HepG2 (cell line): ENCODE measurements at regions not wholly inside any gene's neighbourhood (a gene's known extent, or its start where the extent isn't known, plus 50 kb on each side); places are given as distances from the start of the nearest gene placed in this dataset.

ENCODE experiments used
- ATF1 ChIP-seq: IDR thresholded peaks from 2 replicates; pipeline ENCODE4 v1.6.1; 2016; ENCODE audit warnings: mild to moderate bottlenecking, control low read depth
- CTCF ChIP-seq: sonication (generic); formaldehyde crosslinking; IDR thresholded peaks from 2 replicates; pipeline ENCODE4 v1.5.0; 2020; ENCODE audit warnings: mild to moderate bottlenecking, missing genetic modification reagents, moderate library complexity
- FOXK1 ChIP-seq: sonication (generic); formaldehyde crosslinking; IDR thresholded peaks from 2 replicates; pipeline ENCODE4 v1.4.0; 2020; ENCODE audit warnings: low read depth, missing genetic modification reagents, borderline replicate concordance
- HDAC6 ChIP-seq: fragments of 200-600 bp; sonication (generic); IDR thresholded peaks from 2 replicates; pipeline ENCODE4 v1.7.0; 2017; ENCODE audit warnings: mild to moderate bottlenecking, antibody characterized with exemption, low read length, low read depth
- HNF1B ChIP-seq: sonication (generic); formaldehyde crosslinking; IDR thresholded peaks from 2 replicates; pipeline ENCODE4 v1.5.1; 2020; ENCODE audit warnings: mild to moderate bottlenecking, moderate library complexity, missing genetic modification reagents
- MYNN ChIP-seq: sonication (generic); formaldehyde crosslinking; IDR thresholded peaks from 2 replicates; pipeline ENCODE4 v1.4.0; 2020; ENCODE audit warnings: mild to moderate bottlenecking, low read depth, missing genetic modification reagents
- POLR2A ChIP-seq, 2 experiments: IDR thresholded peaks; 2 replicates each; pipeline ENCODE4 v1.6.1; 2011; ENCODE audit warnings: low read depth in 2 of 2, low read length in 2 of 2, mild to moderate bottlenecking in 1 of 2, moderate library complexity in 1 of 2; ENCODE audit not compliant: insufficient read depth in 1 of 2
- POLR2AphosphoS5 ChIP-seq: IDR thresholded peaks from 2 replicates; pipeline ENCODE4 v1.6.1; 2012; ENCODE audit warnings: low read depth, low read length
- USF2 ChIP-seq, 2 experiments: sonication (generic) in 1 of 2; formaldehyde crosslinking in 1 of 2; IDR thresholded peaks; 2 replicates each; pipeline versions ENCODE4 v1.5.1 to v1.6.1; 2011 to 2020; ENCODE audit warnings: borderline replicate concordance in 1 of 2, low read depth in 1 of 2, low read length in 1 of 2, mild to moderate bottlenecking in 1 of 2, missing genetic modification reagents in 1 of 2, moderate library complexity in 1 of 2
- ZBTB2 ChIP-seq: sonication (generic); formaldehyde crosslinking; IDR thresholded peaks from 2 replicates; pipeline ENCODE4 v1.8.0; 2022; ENCODE audit warnings: low read depth, missing genetic modification reagents
- ZBTB38 ChIP-seq: sonication (generic); formaldehyde crosslinking; IDR thresholded peaks from 2 replicates; pipeline ENCODE4 v1.5.1; 2020; ENCODE audit warnings: mild to moderate bottlenecking, missing genetic modification reagents
- ZMYM3 ChIP-seq: sonication (generic); formaldehyde crosslinking; IDR thresholded peaks from 2 replicates; pipeline ENCODE4 v1.5.1; 2020; ENCODE audit warnings: mild to moderate bottlenecking, missing genetic modification reagents
- ZNF552 ChIP-seq: sonication (generic); formaldehyde crosslinking; IDR thresholded peaks from 2 replicates; pipeline ENCODE4 v1.9.0; 2022; ENCODE audit warnings: missing genetic modification reagents, mild to moderate bottlenecking, borderline replicate concordance
- ZNF614 ChIP-seq: IDR thresholded peaks from 2 replicates; pipeline ENCODE4 v1.6.1; 2018; ENCODE audit warnings: missing biosample characterization, missing genetic modification reagents, inconsistent platforms, borderline replicate concordance

- TF ChIP-seq ZNF552 (CRISPR knock-in tag) (no peak), ZBTB2 (CRISPR knock-in tag) (no peak), CTCF (CRISPR knock-in tag) (no peak), MYNN (CRISPR knock-in tag) (no peak), ZBTB38 (CRISPR knock-in tag) (no peak), FOXK1 (CRISPR knock-in tag) (no peak), HDAC6 (no peak), USF2 (IDR thresholded peaks at IDR 0.05; ENCODE audit: low read depth, low read length) (no peak), USF2 (CRISPR knock-in tag; IDR thresholded peaks at IDR 0.05; ENCODE audit: borderline replicate concordance) (no peak), ZNF614 (CRISPR knock-in tag) (no peak), POLR2A (IDR thresholded peaks at IDR 0.05; ENCODE audit: insufficient read depth in 1 of 2, low read depth in 2 of 2, low read length in 2 of 2) (no peak), HNF1B (CRISPR knock-in tag) (no peak), ZMYM3 (CRISPR knock-in tag) (no peak), ATF1 (CRISPR knock-in tag) (no peak), POLR2AphosphoS5 (no peak)
These were observed 250.2 kb upstream of the GAS1 start for GRCh38 chr9:87197349-87198130.
